Ishikawa (cell line): ENCODE measurements at regions not wholly inside any gene's neighbourhood (a gene's known extent, or its start where the extent isn't known, plus 50 kb on each side); places are given as distances from the start of the nearest gene placed in this dataset.

ENCODE experiments used
- CEBPB ChIP-seq: IDR thresholded peaks from 2 replicates; pipeline ENCODE4 v1.6.1; 2012
- CREB1 ChIP-seq: IDR thresholded peaks from 2 replicates; pipeline ENCODE4 v1.6.1; 2012; ENCODE audit warnings: low read depth
- EGR1 ChIP-seq: IDR thresholded peaks from 2 replicates; pipeline ENCODE4 v1.6.1; 2012
- EP300 ChIP-seq: IDR thresholded peaks from 2 replicates; pipeline ENCODE4 v1.6.1; 2012; ENCODE audit warnings: borderline replicate concordance
- FOXM1 ChIP-seq: IDR thresholded peaks from 2 replicates; pipeline ENCODE4 v1.6.1; 2012; ENCODE audit warnings: low read depth, borderline replicate concordance
- MAX ChIP-seq: IDR thresholded peaks from 2 replicates; pipeline ENCODE4 v1.6.1; 2012
- NFIC ChIP-seq: IDR thresholded peaks from 2 replicates; pipeline ENCODE4 v1.6.1; 2012
- RAD21 ChIP-seq: IDR thresholded peaks from 2 replicates; pipeline ENCODE4 v1.6.1; 2012; ENCODE audit warnings: low read depth
- TAF1 ChIP-seq: IDR thresholded peaks from 2 replicates; pipeline ENCODE4 v1.6.1; 2012; ENCODE audit warnings: low read depth, mild to moderate bottlenecking
- TCF12 ChIP-seq: IDR thresholded peaks from 2 replicates; pipeline ENCODE4 v1.6.1; 2012; ENCODE audit warnings: low read depth
- TEAD4 ChIP-seq: IDR thresholded peaks from 2 replicates; pipeline ENCODE4 v1.6.1; 2012
- YY1 ChIP-seq: IDR thresholded peaks from 2 replicates; pipeline ENCODE4 v1.6.1; 2012; ENCODE audit warnings: low read depth
- ZBTB7A ChIP-seq: IDR thresholded peaks from 2 replicates; pipeline ENCODE4 v1.6.1; 2012; ENCODE audit warnings: low read depth
- TF ChIP-seq, protein P1 (sequence below): IDR thresholded peaks from 2 replicates; pipeline ENCODE4 v1.6.1; 2012; ENCODE audit warnings: low read depth, mild to moderate bottlenecking
- TF ChIP-seq, protein P2 (sequence below): IDR thresholded peaks from 2 replicates; pipeline ENCODE4 v1.6.1; 2012

DNA sequence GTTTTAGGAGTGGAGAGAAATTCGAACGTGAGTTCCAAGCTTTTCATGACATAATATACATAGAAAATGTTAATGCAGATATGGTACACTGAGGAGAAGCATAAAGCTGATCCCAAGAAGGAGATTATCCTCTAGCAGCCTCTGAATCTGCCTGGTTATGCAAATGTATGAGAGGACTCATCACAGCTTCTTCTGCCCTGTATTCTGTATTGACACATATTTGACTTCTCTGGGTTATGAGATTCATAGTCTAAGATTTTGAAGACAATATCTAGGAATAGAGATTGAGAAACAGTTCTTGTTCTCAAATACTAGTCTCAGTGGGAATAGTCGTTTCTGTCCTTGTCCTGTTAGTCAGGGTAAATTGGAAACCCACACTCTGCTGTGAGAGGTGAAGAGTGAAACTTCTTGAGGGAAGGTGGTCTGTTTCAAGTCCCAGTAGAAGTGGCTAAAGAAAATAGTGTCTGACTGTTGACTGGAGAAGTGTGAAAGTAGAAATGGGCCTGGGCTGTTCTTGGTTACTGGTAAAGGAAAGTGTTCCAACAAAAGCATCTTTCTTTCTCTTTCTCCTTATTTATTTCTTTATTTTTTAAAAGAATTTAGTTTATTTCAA lies 1356.6 kb downstream of the SLITRK5 start:
- TF ChIP-seq, protein P1, sequence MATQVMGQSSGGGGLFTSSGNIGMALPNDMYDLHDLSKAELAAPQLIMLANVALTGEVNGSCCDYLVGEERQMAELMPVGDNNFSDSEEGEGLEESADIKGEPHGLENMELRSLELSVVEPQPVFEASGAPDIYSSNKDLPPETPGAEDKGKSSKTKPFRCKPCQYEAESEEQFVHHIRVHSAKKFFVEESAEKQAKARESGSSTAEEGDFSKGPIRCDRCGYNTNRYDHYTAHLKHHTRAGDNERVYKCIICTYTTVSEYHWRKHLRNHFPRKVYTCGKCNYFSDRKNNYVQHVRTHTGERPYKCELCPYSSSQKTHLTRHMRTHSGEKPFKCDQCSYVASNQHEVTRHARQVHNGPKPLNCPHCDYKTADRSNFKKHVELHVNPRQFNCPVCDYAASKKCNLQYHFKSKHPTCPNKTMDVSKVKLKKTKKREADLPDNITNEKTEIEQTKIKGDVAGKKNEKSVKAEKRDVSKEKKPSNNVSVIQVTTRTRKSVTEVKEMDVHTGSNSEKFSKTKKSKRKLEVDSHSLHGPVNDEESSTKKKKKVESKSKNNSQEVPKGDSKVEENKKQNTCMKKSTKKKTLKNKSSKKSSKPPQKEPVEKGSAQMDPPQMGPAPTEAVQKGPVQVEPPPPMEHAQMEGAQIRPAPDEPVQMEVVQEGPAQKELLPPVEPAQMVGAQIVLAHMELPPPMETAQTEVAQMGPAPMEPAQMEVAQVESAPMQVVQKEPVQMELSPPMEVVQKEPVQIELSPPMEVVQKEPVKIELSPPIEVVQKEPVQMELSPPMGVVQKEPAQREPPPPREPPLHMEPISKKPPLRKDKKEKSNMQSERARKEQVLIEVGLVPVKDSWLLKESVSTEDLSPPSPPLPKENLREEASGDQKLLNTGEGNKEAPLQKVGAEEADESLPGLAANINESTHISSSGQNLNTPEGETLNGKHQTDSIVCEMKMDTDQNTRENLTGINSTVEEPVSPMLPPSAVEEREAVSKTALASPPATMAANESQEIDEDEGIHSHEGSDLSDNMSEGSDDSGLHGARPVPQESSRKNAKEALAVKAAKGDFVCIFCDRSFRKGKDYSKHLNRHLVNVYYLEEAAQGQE, result no peak
- TF ChIP-seq RAD21 (no peak), CEBPB (no peak), TEAD4 (no peak), MAX (no peak), TCF12 (no peak), NFIC (no peak), CREB1 (no peak), TAF1 (no peak), EP300 (no peak), FOXM1 (no peak), YY1 (no peak), EGR1 (no peak)
- TF ChIP-seq, protein P2, sequence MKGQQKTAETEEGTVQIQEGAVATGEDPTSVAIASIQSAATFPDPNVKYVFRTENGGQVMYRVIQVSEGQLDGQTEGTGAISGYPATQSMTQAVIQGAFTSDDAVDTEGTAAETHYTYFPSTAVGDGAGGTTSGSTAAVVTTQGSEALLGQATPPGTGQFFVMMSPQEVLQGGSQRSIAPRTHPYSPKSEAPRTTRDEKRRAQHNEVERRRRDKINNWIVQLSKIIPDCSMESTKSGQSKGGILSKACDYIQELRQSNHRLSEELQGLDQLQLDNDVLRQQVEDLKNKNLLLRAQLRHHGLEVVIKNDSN, result no peak

DNA sequence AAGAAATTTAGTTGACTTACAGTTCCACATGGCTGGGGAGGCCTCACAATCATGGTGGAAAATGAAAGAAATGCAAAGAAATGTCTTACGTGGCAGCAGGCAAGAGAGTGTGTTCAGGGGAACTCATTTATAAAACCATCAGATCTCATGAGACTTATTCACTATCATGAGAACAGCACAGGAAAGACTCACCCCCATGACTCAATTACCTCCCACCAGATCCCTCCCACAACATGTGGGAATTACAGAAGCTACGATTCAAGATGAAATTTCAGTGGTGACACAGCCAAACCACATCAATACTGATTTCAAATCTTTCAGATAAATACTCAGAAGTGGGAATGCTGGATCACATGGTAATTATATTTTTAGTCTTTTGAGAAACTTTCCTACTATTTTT lies 1357.9 kb downstream of the SLITRK5 start:
- TF ChIP-seq ZBTB7A (no peak), NFIC (no peak), CEBPB (no peak), MAX (no peak), CREB1 (no peak), TEAD4 (no peak), FOXM1 (no peak), EGR1 (no peak), RAD21 (no peak), YY1 (no peak)
- TF ChIP-seq, protein P2, result no peak
- TF ChIP-seq, protein P1, result no peak

- no peak for TF ChIP-seq MAX
- TF ChIP-seq, protein P1, result no peak
- TF ChIP-seq, protein P2, result no peak
- TF ChIP-seq CREB1, result no peak
- no peak for TF ChIP-seq CEBPB
- no peak for TF ChIP-seq EGR1
- TF ChIP-seq TCF12, result no peak
- TF ChIP-seq FOXM1, result no peak
These were observed 1362.8 kb downstream of the SLITRK5 start for GRCh38 chr13:89034015-89034414.

GRCh38 chr13:89052699-89053098 lies 1381.5 kb downstream of the SLITRK5 start:
- TF ChIP-seq CREB1 (no peak), ZBTB7A (no peak), RAD21 (no peak)
- TF ChIP-seq, protein P1, result no peak
